ENCODE measurements at regions not wholly inside any gene's neighbourhood (a gene's known extent, or its start where the extent isn't known, plus 50 kb on each side); places are given as distances from the start of the nearest gene placed in this dataset.

- no peak for TF ChIP-seq ZNF407 (CRISPR knock-in tag; IDR thresholded peaks at IDR 0.05; ENCODE audit: not compliant biosample characterization)
- TF ChIP-seq ZNF777 (CRISPR knock-in tag; IDR thresholded peaks at IDR 0.05): no peak
- TF ChIP-seq ZBTB43 (CRISPR knock-in tag; conservative IDR thresholded peaks at IDR 0.05): 0 out of 2 replicates have a peak, but pooled peaks have one; percentile 28
- TF ChIP-seq HDAC2 (CRISPR knock-in tag; IDR thresholded peaks at IDR 0.05): peak; percentile 83
- no peak for TF ChIP-seq PAX8 (CRISPR knock-in tag; IDR thresholded peaks at IDR 0.05; ENCODE audit: borderline replicate concordance)
- TF ChIP-seq MIER3 (CRISPR knock-in tag; IDR thresholded peaks at IDR 0.05; ENCODE audit: borderline replicate concordance): peak; percentile 87; the same call in 1 of the 2 replicates
- TF ChIP-seq ZNF572 (CRISPR knock-in tag; IDR thresholded peaks at IDR 0.05): no peak
- no peak for TF ChIP-seq ZBTB8A (CRISPR knock-in tag; IDR thresholded peaks at IDR 0.05; ENCODE audit: borderline replicate concordance, low read depth)
- TF ChIP-seq ZC3H13 (CRISPR knock-in tag; IDR thresholded peaks at IDR 0.05): no peak
- TF ChIP-seq SAFB2 (CRISPR knock-in tag; IDR thresholded peaks at IDR 0.05; ENCODE audit: borderline replicate concordance, low read depth): no peak
- no peak for TF ChIP-seq RFXAP (CRISPR knock-in tag; IDR thresholded peaks at IDR 0.05; ENCODE audit: borderline replicate concordance)
- TF ChIP-seq ELF4 (CRISPR knock-in tag; IDR thresholded peaks at IDR 0.05; ENCODE audit: borderline replicate concordance): no peak
- no peak for TF ChIP-seq MTF1 (CRISPR knock-in tag; IDR thresholded peaks at IDR 0.05)
- no peak for TF ChIP-seq HCFC1 (IDR thresholded peaks at IDR 0.05; ENCODE audit: low read depth, low read length)
- TF ChIP-seq ZSCAN20 (CRISPR knock-in tag; IDR thresholded peaks at IDR 0.05; ENCODE audit: borderline replicate concordance): no peak
- TF ChIP-seq DDIT3 (CRISPR knock-in tag; IDR thresholded peaks at IDR 0.05): no peak
- TF ChIP-seq MYNN (CRISPR knock-in tag; IDR thresholded peaks at IDR 0.05; ENCODE audit: low read depth): no peak
- TF ChIP-seq ZNF513 (CRISPR knock-in tag; conservative IDR thresholded peaks at IDR 0.05): no peak
- no peak for TF ChIP-seq ZNF562 (CRISPR knock-in tag; IDR thresholded peaks at IDR 0.05; ENCODE audit: borderline replicate concordance)
- TF ChIP-seq ISL2 (CRISPR knock-in tag; IDR thresholded peaks at IDR 0.05): peak; percentile 79
- no peak for TF ChIP-seq KAT2B (IDR thresholded peaks at IDR 0.05; ENCODE audit: borderline replicate concordance, low read depth, low read length)
Observed at GRCh38 chr3:124617177-124617576, 113.1 kb upstream of the UMPS start (continued).

Data from HepG2 (cell line).